HEK293 (cell line): ENCODE measurements at regions not wholly inside any gene's neighbourhood (a gene's known extent, or its start where the extent isn't known, plus 50 kb on each side); places are given as distances from the start of the nearest gene placed in this dataset.

Experiments
- GLI2 ChIP-seq: fragments of 450-650 bp; formaldehyde crosslinking; IDR thresholded peaks from 2 replicates; pipeline ENCODE4; 2017; ENCODE audit warnings: missing biosample characterization, missing genetic modification characterization, low read depth, borderline replicate concordance
- IKZF3 ChIP-seq: fragments of 450-650 bp; IDR thresholded peaks from 2 replicates; pipeline ENCODE4 v1.5.0; 2018; ENCODE audit warnings: missing biosample characterization, mild to moderate bottlenecking, missing genetic modification characterization, moderate library complexity
- KLF10 ChIP-seq: fragments of 450-650 bp; IDR thresholded peaks from 2 replicates; pipeline ENCODE4 v1.5.1; 2018; ENCODE audit warnings: missing biosample characterization, mild to moderate bottlenecking, missing genetic modification characterization
- TCF7L2 ChIP-seq: IDR thresholded peaks from 2 replicates; pipeline ENCODE4 v1.6.1; 2011; ENCODE audit warnings: low read depth, mild to moderate bottlenecking, inconsistent platforms, low read length, moderate library complexity, borderline replicate concordance
- ZNF114 ChIP-seq: fragments of 450-650 bp; formaldehyde crosslinking; IDR thresholded peaks from 2 replicates; pipeline ENCODE4 v1.5.0; 2017; ENCODE audit warnings: missing biosample characterization, missing genetic modification characterization
- ZNF473 ChIP-seq: fragments of 450-650 bp; formaldehyde crosslinking; IDR thresholded peaks from 2 replicates; pipeline ENCODE4 v1.5.1; 2017; ENCODE audit warnings: missing biosample characterization, missing genetic modification characterization
- ZNF501 ChIP-seq: fragments of 450-650 bp; formaldehyde crosslinking; IDR thresholded peaks from 2 replicates; pipeline ENCODE4 v1.5.1; 2016; ENCODE audit warnings: missing biosample characterization, missing genetic modification characterization
- ZNF558 ChIP-seq: fragments of 450-650 bp; formaldehyde crosslinking; IDR thresholded peaks from 2 replicates; pipeline ENCODE4 v1.5.1; 2016; ENCODE audit warnings: missing biosample characterization, missing genetic modification characterization
- ZNF654 ChIP-seq: fragments of 450-650 bp; formaldehyde crosslinking; IDR thresholded peaks from 2 replicates; pipeline ENCODE4 v1.5.1; 2016; ENCODE audit warnings: low read depth, missing biosample characterization, missing genetic modification characterization
- ZNF792 ChIP-seq: fragments of 450-650 bp; formaldehyde crosslinking; IDR thresholded peaks from 2 replicates; pipeline ENCODE4 v1.5.1; 2016; ENCODE audit warnings: missing biosample characterization, missing genetic modification characterization
- ZSCAN16 ChIP-seq: fragments of 450-650 bp; formaldehyde crosslinking; IDR thresholded peaks from 2 replicates; pipeline ENCODE4 v1.5.1; 2016; ENCODE audit warnings: missing biosample characterization, missing genetic modification characterization
- ZSCAN30 ChIP-seq: fragments of 450-650 bp; IDR thresholded peaks from 2 replicates; pipeline ENCODE4 v1.5.1; 2018; ENCODE audit warnings: missing biosample characterization, mild to moderate bottlenecking, missing genetic modification characterization, moderate library complexity
- TF ChIP-seq, protein P1 (sequence below): fragments of 450-650 bp; formaldehyde crosslinking; IDR thresholded peaks from 2 replicates; pipeline ENCODE4 v1.5.1; 2016; ENCODE audit warnings: missing biosample characterization, missing genetic modification characterization
- TF ChIP-seq, protein P2 (sequence below): fragments of 450-650 bp; formaldehyde crosslinking; IDR thresholded peaks from 2 replicates; pipeline ENCODE4 v1.5.1; 2017; ENCODE audit warnings: missing biosample characterization, missing genetic modification characterization
- TF ChIP-seq, protein P3 (sequence below): fragments of 450-650 bp; formaldehyde crosslinking; IDR thresholded peaks from 2 replicates; pipeline ENCODE4 v1.5.1; 2016; ENCODE audit warnings: missing biosample characterization, missing genetic modification characterization
- TF ChIP-seq, protein P4 (sequence below): fragments of 450-650 bp; formaldehyde crosslinking; IDR thresholded peaks from 2 replicates; pipeline ENCODE4 v1.5.1; 2016; ENCODE audit warnings: missing biosample characterization, missing genetic modification characterization, low read depth
- TF ChIP-seq, protein P5 (sequence below): fragments of 450-650 bp; formaldehyde crosslinking; optimal IDR thresholded peaks from 2 replicates; pipeline ENCODE3; 2016; ENCODE audit warnings: missing biosample characterization, mild to moderate bottlenecking, missing genetic modification characterization
- TF ChIP-seq, protein P6 (sequence below): fragments of 450-650 bp; formaldehyde crosslinking; IDR thresholded peaks from 2 replicates; pipeline ENCODE4 v1.5.1; 2016; ENCODE audit warnings: missing biosample characterization, missing genetic modification characterization, borderline replicate concordance
- TF ChIP-seq, protein P7 (sequence below): fragments of 450-650 bp; formaldehyde crosslinking; IDR thresholded peaks from 2 replicates; pipeline ENCODE4 v1.5.1; 2016; ENCODE audit warnings: missing biosample characterization, missing genetic modification characterization

DNA sequence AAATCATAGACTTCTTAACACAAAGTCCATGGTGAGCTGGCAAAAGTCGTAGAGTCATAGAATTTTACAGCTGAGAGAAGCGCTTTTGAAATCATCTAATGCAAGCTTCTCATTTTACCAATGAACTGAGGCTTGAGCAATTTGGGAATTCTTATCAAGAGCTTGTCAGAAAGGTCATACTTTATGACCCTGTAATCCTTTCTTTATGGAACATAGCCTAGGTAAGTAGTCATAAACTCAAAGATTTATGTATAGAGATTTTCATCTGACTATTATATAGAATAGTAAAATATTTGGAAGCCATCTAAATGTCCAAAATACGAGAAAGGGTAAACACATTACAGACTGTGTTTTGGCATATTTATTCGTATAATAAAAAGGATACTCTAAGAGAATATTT is 563.5 kb downstream of the PCDH7 start (continued):
- TF ChIP-seq, protein P1, sequence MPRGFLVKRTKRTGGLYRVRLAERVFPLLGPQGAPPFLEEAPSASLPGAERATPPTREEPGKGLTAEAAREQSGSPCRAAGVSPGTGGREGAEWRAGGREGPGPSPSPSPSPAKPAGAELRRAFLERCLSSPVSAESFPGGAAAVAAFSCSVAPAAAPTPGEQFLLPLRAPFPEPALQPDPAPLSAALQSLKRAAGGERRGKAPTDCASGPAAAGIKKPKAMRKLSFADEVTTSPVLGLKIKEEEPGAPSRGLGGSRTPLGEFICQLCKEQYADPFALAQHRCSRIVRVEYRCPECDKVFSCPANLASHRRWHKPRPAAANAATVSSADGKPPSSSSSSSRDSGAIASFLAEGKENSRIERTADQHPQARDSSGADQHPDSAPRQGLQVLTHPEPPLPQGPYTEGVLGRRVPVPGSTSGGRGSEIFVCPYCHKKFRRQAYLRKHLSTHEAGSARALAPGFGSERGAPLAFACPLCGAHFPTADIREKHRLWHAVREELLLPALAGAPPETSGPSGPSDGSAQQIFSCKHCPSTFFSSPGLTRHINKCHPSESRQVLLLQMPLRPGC: no peak
- TF ChIP-seq, protein P2, sequence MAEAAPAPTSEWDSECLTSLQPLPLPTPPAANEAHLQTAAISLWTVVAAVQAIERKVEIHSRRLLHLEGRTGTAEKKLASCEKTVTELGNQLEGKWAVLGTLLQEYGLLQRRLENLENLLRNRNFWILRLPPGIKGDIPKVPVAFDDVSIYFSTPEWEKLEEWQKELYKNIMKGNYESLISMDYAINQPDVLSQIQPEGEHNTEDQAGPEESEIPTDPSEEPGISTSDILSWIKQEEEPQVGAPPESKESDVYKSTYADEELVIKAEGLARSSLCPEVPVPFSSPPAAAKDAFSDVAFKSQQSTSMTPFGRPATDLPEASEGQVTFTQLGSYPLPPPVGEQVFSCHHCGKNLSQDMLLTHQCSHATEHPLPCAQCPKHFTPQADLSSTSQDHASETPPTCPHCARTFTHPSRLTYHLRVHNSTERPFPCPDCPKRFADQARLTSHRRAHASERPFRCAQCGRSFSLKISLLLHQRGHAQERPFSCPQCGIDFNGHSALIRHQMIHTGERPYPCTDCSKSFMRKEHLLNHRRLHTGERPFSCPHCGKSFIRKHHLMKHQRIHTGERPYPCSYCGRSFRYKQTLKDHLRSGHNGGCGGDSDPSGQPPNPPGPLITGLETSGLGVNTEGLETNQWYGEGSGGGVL (tag by site-specific recombination): no peak
- TF ChIP-seq ZNF792 (no peak), ZSCAN16 (no peak), ZNF473 (tag by site-specific recombination) (no peak), KLF10 (tag by site-specific recombination) (no peak), GLI2 (no peak), ZNF501 (tag by site-specific recombination) (no peak), ZNF114 (tag by site-specific recombination) (no peak), ZNF654 (tag by site-specific recombination) (no peak), ZNF558 (no peak), TCF7L2 (peak; percentile 64; the same call in 1 of the 2 replicates), ZSCAN30 (tag by site-specific recombination) (0 out of 2 replicates have a peak, but pooled peaks have one; percentile 42), IKZF3 (tag by site-specific recombination) (peak; percentile 67; the same call in 1 of the 2 replicates)
- TF ChIP-seq, protein P3, sequence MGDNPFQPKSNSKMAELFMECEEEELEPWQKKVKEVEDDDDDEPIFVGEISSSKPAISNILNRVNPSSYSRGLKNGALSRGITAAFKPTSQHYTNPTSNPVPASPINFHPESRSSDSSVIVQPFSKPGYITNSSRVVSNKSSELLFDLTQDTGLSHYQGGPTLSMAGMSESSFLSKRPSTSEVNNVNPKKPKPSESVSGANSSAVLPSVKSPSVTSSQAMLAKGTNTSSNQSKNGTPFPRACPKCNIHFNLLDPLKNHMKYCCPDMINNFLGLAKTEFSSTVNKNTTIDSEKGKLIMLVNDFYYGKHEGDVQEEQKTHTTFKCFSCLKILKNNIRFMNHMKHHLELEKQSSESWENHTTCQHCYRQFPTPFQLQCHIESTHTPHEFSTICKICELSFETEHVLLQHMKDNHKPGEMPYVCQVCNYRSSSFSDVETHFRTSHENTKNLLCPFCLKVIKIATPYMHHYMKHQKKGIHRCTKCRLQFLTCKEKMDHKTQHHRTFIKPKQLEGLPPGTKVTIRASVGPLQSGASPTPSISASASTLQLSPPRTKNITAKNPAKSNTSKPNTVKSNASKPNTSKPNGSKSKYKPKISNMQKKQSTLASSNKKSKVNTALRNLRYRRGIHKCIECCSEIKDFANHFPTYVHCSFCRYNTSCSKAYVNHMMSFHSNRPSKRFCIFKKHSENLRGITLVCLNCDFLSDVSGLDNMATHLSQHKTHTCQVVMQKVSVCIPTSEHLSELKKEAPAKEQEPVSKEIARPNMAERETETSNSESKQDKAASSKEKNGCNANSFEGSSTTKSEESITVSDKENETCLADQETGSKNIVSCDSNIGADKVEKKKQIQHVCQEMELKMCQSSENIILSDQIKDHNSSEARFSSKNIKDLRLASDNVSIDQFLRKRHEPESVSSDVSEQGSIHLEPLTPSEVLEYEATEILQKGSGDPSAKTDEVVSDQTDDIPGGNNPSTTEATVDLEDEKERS (tag by site-specific recombination): no peak
- TF ChIP-seq, protein P4, sequence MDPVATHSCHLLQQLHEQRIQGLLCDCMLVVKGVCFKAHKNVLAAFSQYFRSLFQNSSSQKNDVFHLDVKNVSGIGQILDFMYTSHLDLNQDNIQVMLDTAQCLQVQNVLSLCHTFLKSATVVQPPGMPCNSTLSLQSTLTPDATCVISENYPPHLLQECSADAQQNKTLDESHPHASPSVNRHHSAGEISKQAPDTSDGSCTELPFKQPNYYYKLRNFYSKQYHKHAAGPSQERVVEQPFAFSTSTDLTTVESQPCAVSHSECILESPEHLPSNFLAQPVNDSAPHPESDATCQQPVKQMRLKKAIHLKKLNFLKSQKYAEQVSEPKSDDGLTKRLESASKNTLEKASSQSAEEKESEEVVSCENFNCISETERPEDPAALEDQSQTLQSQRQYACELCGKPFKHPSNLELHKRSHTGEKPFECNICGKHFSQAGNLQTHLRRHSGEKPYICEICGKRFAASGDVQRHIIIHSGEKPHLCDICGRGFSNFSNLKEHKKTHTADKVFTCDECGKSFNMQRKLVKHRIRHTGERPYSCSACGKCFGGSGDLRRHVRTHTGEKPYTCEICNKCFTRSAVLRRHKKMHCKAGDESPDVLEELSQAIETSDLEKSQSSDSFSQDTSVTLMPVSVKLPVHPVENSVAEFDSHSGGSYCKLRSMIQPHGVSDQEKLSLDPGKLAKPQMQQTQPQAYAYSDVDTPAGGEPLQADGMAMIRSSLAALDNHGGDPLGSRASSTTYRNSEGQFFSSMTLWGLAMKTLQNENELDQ (tag by site-specific recombination): no peak
- TF ChIP-seq, protein P5, sequence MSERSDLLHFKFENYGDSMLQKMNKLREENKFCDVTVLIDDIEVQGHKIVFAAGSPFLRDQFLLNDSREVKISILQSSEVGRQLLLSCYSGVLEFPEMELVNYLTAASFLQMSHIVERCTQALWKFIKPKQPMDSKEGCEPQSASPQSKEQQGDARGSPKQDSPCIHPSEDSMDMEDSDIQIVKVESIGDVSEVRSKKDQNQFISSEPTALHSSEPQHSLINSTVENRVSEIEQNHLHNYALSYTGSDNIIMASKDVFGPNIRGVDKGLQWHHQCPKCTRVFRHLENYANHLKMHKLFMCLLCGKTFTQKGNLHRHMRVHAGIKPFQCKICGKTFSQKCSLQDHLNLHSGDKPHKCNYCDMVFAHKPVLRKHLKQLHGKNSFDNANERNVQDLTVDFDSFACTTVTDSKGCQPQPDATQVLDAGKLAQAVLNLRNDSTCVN (tag by site-specific recombination): no peak
- TF ChIP-seq, protein P6, sequence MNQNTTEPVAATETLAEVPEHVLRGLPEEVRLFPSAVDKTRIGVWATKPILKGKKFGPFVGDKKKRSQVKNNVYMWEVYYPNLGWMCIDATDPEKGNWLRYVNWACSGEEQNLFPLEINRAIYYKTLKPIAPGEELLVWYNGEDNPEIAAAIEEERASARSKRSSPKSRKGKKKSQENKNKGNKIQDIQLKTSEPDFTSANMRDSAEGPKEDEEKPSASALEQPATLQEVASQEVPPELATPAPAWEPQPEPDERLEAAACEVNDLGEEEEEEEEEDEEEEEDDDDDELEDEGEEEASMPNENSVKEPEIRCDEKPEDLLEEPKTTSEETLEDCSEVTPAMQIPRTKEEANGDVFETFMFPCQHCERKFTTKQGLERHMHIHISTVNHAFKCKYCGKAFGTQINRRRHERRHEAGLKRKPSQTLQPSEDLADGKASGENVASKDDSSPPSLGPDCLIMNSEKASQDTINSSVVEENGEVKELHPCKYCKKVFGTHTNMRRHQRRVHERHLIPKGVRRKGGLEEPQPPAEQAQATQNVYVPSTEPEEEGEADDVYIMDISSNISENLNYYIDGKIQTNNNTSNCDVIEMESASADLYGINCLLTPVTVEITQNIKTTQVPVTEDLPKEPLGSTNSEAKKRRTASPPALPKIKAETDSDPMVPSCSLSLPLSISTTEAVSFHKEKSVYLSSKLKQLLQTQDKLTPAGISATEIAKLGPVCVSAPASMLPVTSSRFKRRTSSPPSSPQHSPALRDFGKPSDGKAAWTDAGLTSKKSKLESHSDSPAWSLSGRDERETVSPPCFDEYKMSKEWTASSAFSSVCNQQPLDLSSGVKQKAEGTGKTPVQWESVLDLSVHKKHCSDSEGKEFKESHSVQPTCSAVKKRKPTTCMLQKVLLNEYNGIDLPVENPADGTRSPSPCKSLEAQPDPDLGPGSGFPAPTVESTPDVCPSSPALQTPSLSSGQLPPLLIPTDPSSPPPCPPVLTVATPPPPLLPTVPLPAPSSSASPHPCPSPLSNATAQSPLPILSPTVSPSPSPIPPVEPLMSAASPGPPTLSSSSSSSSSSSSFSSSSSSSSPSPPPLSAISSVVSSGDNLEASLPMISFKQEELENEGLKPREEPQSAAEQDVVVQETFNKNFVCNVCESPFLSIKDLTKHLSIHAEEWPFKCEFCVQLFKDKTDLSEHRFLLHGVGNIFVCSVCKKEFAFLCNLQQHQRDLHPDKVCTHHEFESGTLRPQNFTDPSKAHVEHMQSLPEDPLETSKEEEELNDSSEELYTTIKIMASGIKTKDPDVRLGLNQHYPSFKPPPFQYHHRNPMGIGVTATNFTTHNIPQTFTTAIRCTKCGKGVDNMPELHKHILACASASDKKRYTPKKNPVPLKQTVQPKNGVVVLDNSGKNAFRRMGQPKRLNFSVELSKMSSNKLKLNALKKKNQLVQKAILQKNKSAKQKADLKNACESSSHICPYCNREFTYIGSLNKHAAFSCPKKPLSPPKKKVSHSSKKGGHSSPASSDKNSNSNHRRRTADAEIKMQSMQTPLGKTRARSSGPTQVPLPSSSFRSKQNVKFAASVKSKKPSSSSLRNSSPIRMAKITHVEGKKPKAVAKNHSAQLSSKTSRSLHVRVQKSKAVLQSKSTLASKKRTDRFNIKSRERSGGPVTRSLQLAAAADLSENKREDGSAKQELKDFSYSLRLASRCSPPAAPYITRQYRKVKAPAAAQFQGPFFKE (tag by site-specific recombination): no peak
- TF ChIP-seq, protein P7, sequence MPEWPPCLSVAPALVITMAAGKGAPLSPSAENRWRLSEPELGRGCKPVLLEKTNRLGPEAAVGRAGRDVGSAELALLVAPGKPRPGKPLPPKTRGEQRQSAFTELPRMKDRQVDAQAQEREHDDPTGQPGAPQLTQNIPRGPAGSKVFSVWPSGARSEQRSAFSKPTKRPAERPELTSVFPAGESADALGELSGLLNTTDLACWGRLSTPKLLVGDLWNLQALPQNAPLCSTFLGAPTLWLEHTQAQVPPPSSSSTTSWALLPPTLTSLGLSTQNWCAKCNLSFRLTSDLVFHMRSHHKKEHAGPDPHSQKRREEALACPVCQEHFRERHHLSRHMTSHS: no peak
- TF ChIP-seq, all 188 proteins: peak for 14
